A673 (cell line): ENCODE measurements at regions not wholly inside any gene's neighbourhood (a gene's known extent, or its start where the extent isn't known, plus 50 kb on each side); places are given as distances from the start of the nearest gene placed in this dataset.

Experiments
- BruUV-seq: library from RNA; stranded (reverse); fragments of 400-500 nt; replicated peaks from 2 replicates; lab custom pipeline; 2021; lab: Mats Ljungman, UMichigan
- CTCF ChIA-PET: fragments of 300-600 bp; sonication (Branson Sonifier 250); formaldehyde crosslinking; loops from one replicate; lab custom pipeline; 2022; ENCODE audit warnings: antibody characterized with exemption; lab: Charles Lee
- POLR2A ChIA-PET: fragments of 300-600 bp; sonication (Branson Sonifier 250); formaldehyde crosslinking; loops from one replicate; lab custom pipeline; 2022; ENCODE audit warnings: antibody characterized with exemption; ENCODE audit not compliant: low non-redundant PET; lab: Charles Lee
- DNase-seq: peaks from one replicate; pipeline ENCODE4 v3.0.0-alpha.2; 2015; ENCODE audit warnings: low spot score
- H3K27ac ChIP-seq: fragments of 200-600 bp; sonication (generic); 2 replicates; pipeline ENCODE4 v1.5.1; 2016; ENCODE audit warnings: mixed run types, low read depth, mild to moderate bottlenecking, mixed read lengths, antibody characterized with exemption, low read length; ENCODE audit not compliant: poor library complexity, severe bottlenecking
- H3K27me3 ChIP-seq: fragments of 200-600 bp; sonication (generic); replicated peaks from 2 replicates; pipeline ENCODE4 v1.6.1; 2017; ENCODE audit warnings: mixed run types, low read depth, mild to moderate bottlenecking, mixed read lengths, antibody characterized with exemption, low read length; ENCODE audit not compliant: insufficient read depth, poor library complexity
- H3K36me3 ChIP-seq: fragments of 200-600 bp; sonication (generic); 2 replicates; pipeline ENCODE4 v1.6.1; 2016; ENCODE audit warnings: mixed run types, mild to moderate bottlenecking, mixed read lengths, antibody characterized with exemption, low read length; ENCODE audit not compliant: insufficient read depth, poor library complexity, severe bottlenecking
- H3K4me1 ChIP-seq: fragments of 200-600 bp; sonication (generic); 2 replicates; pipeline ENCODE4 v1.6.1; 2017; ENCODE audit warnings: mixed run types, mild to moderate bottlenecking, mixed read lengths, antibody characterized with exemption, low read length; ENCODE audit not compliant: insufficient read depth, poor library complexity, severe bottlenecking
- H3K4me3 ChIP-seq: fragments of 200-600 bp; sonication (generic); 2 replicates; pipeline ENCODE4 v1.5.1; 2016; ENCODE audit warnings: low read depth, mixed run types, mild to moderate bottlenecking, mixed read lengths, low read length; ENCODE audit not compliant: poor library complexity, severe bottlenecking
- H3K9me3 ChIP-seq: fragments of 200-600 bp; sonication (generic); 2 replicates; pipeline ENCODE4 v1.6.1; 2016; ENCODE audit warnings: mixed run types, low read depth, mild to moderate bottlenecking, mixed read lengths, antibody characterized with exemption, low read length; ENCODE audit not compliant: poor library complexity, severe bottlenecking
- CTCF ChIP-seq: fragments of 300-800, 200-600 bp; sonication (generic); conservative IDR thresholded peaks from 2 replicates; pipeline ENCODE4 v1.5.1; 2017; ENCODE audit warnings: low read depth, mild to moderate bottlenecking, antibody characterized with exemption, low read length, moderate library complexity, mixed read lengths
- EZH2 ChIP-seq: fragments of 200-600 bp; sonication (generic); IDR thresholded peaks from 2 replicates; pipeline ENCODE4 v1.6.1; 2017; ENCODE audit warnings: borderline replicate concordance, low read depth, mild to moderate bottlenecking, mixed read lengths, antibody characterized with exemption, low read length; ENCODE audit not compliant: poor library complexity, severe bottlenecking
- intact Hi-C: fragments of 100-400 bp; cut with micrococcal nuclease; formaldehyde crosslinking; loops from one replicate; pipeline ENCODE4 v1.10.0; 2022; ENCODE audit not compliant: unreplicated experiment

- no peak overlapping the region for H3K4me3 ChIP-seq
- CTCF ChIA-PET, result no interaction called here
- no TSS peak for BruUV-seq
Observed at GRCh38 chr4:20638825-20639224, 61.4 kb upstream of the PACRGL start.

GRCh38 chr4:20639346-20639745 is 60.9 kb upstream of the PACRGL start:
- BruUV-seq, result no TSS peak
- CTCF ChIA-PET, result no interaction called here
- Histone ChIP-seq H3K27ac (no peak overlapping the region), H3K9me3 (no peaks in the 10 kb centered on the region), H3K4me1 (no peaks in the 10 kb centered on the region), H3K27me3 (no peaks in the 10 kb centered on the region), H3K36me3 (no peaks in the 10 kb centered on the region), H3K4me3 (no peak overlapping the region)
- TF ChIP-seq EZH2, result no peak
- no peak for TF ChIP-seq CTCF
- intact Hi-C loops, result no loop called here
- POLR2A ChIA-PET, result no interaction called here
- no peak for DNase-seq

More at GRCh38 chr4:20638825-20639224, 61.4 kb upstream of the PACRGL start:
- Histone ChIP-seq H3K27me3 (no peaks in the 10 kb centered on the region), H3K4me1 (no peaks in the 10 kb centered on the region), H3K27ac (no peak overlapping the region), H3K9me3 (no peaks in the 10 kb centered on the region), H3K36me3 (no peaks in the 10 kb centered on the region)
- TF ChIP-seq EZH2 (no peak), CTCF (no peak)
- DNase-seq, result peak; percentile 22
- intact Hi-C loops, result no loop called here
- POLR2A ChIA-PET, result no interaction called here

- POLR2A ChIA-PET, result no interaction called here
- DNase-seq, result no peak
- no peaks in the 10 kb centered on the region for H3K4me1 ChIP-seq
- no peaks in the 10 kb centered on the region for H3K9me3 ChIP-seq
- H3K27me3 ChIP-seq, result no peaks in the 10 kb centered on the region
- no peaks in the 10 kb centered on the region for H3K36me3 ChIP-seq
- no peak overlapping the region for H3K27ac ChIP-seq
- BruUV-seq, result no TSS peak
- H3K4me3 ChIP-seq, result no peak overlapping the region
- intact Hi-C loops, result no loop called here
- CTCF ChIA-PET, result no interaction called here
- TF ChIP-seq EZH2 (no peak), CTCF (no peak)
Observed at GRCh38 chr4:20640989-20641388, 59.3 kb upstream of the PACRGL start.
